CD4-positive, alpha-beta T cell treated with Interleukin-21 for 1 hour (primary cell): ENCODE measurements at regions not wholly inside any gene's neighbourhood (a gene's known extent, or its start where the extent isn't known, plus 50 kb on each side); places are given as distances from the start of the nearest gene placed in this dataset.

Experiments used
- DNase-seq: peaks from one replicate; pipeline ENCODE4 v3.0.0-alpha.2; 2020

GRCh38 chr6:119620846-119621555, 271.4 kb upstream of the MAN1A1 start:
- DNase-seq = no peak

- DNase-seq = no peak
Measured at GRCh38 chr6:119614138-119614537, 264.6 kb upstream of the MAN1A1 start.

- no peak for DNase-seq
Measured at GRCh38 chr6:119612911-119613381, 263.4 kb upstream of the MAN1A1 start.

DNA sequence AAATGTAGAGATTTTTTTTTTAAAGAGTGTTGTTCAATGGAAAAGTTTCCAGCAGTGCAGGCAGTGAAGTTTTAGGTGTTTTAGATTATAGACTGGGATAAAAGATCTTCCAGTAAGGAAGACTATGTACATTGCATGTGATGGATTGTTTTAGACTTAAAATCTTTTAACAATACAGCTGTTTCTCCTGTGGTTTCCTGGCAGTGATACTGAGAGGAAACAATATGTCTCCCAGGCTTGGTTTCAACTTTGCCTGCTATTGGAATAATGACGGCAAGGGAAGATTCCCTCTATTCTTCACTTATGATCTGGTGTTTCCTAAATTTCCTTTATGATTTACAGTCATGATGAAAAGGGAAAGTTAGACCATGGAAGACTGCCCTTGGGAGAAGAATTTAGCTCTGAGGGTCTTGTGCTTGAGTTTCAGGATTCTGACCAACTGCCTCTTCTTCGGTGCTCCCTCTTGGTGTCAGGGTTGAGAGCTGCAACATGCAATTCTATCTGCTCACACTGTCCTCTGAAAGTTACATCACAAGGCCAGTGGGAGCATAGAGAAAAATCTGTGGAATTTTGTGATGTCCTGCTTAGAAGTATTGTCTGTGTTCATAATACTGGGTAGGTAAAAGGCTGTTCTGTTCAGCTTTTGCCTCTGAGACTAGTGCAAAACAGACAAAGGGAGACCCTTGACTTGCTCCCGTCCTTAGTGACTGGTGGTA, 262.8 kb upstream of the MAN1A1 start:
- no peak for DNase-seq

GRCh38 chr6:119610754-119611153, 261.2 kb upstream of the MAN1A1 start:
- no peak for DNase-seq

DNA sequence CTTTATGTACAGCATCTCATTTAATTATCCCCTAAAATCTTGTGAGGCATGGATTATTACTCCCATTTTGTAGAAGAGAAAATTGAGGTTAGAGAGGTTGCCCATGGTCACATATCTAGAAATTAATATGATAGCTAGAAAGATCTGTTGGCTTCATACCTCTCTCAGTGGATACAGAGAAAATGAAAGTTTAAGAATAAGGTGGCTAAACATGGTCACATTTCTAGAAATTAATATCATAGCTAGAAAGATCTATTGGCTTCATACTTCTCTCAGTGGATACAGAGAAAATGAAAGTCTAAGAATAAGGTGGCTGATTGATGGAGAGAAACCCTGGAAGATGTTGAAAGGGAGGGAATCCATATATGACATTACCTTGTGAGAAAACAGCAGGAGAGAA, 260.7 kb upstream of the MAN1A1 start:
- DNase-seq = no peak

DNA sequence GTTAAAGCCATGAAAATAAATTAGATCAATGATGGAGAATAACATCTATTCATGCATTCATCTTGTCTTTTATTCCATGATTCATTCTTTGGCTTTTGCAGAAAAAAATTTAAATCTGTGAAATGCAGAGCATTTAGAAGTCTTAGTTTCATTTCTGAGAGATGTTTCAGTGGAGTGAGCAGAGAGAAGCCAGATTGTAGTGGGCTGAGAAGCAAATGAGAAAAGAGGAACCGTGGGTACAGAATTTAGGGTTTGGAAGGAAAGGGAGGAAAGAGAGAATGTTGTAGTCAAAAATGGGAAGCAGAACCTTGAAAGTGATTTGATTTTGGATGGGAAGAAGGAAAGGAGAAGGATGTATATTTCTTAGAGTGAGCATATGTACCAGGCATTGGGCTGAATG, 260.3 kb upstream of the MAN1A1 start:
- DNase-seq = no peak

GRCh38 chr6:119608994-119609393, 259.4 kb upstream of the MAN1A1 start:
- no peak for DNase-seq

GRCh38 chr6:119604124-119604523, 254.6 kb upstream of the MAN1A1 start:
- no peak for DNase-seq

- no peak for DNase-seq
Measured at GRCh38 chr6:119603501-119603900, 253.9 kb upstream of the MAN1A1 start.

DNA sequence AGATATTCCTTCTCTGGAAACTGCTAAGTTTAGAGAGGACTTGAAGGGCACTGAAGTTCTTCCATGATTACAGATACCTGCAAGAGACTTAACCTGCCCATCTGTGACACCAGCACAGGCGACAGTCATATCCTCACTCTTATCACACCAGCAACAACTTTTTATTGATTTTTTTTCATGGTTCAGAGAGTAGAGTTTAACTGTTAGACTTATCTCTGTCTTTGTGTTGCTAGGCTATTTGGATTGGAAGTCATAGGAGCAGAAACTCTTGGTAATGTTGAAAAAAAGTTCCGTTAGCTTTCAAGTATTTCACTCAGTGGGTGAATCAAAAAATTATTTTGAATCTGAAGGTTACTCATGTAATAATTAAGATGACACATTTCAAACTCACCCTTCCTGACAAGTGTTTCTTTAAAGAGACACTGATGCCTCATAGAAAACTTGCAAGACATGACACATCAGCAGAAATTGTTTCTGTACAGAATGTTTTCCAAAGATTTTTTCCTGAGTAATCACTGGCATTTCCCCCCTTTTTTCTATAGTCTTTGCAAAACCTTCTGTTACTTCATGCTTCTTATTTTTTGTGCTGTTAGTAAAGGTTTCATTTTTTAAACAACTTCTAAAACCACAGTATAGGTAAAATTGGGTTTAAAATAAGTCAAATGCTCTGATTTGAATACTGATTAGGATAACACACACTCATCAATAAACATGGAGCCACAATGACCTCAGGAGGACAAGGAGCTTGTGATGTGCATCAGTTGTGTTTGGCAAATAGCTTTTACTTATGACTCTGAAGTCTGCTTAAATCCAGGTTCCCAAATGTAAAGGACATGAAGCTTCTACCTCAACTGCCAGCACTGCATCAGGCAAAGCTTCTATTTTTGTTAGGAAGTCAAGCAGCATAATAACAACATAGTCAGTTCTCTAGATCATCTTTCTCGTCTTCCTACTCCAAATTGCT, 252.9 kb upstream of the MAN1A1 start:
- no peak for DNase-seq

DNA sequence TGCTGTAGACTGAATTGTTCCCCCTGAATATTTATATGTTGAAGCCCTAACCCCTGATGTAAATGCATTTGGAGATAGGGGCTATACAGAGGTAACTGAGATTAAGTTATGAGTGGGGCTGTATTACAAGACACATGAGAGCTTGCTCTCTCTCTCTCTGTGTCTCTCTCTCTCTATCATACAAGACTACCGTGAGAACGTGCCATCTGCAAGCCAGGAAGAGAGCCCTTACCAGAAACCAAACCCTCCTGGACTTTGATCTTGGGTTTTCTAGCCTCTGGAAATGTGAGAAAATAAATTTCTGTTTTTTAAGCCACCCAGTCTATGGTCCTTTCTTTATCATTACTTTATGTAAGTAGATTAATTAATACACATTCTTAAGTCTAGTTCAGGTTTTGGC, 249.3 kb upstream of the MAN1A1 start:
- no peak for DNase-seq

- DNase-seq = no peak
Measured at GRCh38 chr6:119594907-119595306, 245.3 kb upstream of the MAN1A1 start.

DNA sequence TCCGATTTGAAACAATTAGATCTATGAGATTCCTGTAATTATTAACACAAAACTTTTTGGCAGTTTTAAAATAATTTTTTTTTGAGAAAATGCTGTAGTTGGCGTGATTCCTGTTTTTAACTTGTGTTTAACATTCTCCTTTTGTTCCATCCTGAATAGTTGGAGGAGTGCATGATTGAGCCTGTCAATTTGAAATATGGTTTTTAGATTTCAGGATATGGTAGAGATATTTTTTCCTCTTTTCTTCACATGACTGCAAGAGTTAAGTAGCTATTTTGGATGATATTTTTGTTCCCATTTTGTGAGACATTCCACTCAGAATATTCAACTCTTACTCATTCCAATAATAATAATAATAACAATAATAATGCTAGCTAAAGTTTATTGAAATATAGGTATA, 241.7 kb upstream of the MAN1A1 start:
- DNase-seq = no peak

- DNase-seq = no peak
Measured at GRCh38 chr6:119590066-119590465, 240.5 kb upstream of the MAN1A1 start.

DNA sequence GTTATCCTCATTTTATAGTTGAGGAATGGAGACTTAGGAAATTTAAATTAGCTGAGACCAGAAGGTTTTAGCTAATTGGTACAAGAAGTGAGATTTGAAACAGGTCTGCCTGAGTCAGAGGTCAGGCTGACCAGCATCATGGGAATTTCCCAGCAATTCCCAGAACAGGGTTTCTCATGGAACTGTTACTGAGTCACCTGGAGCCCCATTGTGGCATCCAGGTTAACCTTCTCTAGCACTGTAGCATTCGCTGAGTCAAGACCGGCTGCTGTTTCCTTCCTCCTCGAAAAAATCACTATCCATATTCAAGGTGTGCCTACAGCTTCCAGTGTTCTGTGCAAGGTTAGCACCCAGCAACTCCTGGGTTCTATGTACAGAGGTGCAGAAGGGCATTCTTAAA, 238.0 kb upstream of the MAN1A1 start:
- no peak for DNase-seq

GRCh38 chr6:119586250-119586882, 236.8 kb upstream of the MAN1A1 start:
- DNase-seq = no peak

DNA sequence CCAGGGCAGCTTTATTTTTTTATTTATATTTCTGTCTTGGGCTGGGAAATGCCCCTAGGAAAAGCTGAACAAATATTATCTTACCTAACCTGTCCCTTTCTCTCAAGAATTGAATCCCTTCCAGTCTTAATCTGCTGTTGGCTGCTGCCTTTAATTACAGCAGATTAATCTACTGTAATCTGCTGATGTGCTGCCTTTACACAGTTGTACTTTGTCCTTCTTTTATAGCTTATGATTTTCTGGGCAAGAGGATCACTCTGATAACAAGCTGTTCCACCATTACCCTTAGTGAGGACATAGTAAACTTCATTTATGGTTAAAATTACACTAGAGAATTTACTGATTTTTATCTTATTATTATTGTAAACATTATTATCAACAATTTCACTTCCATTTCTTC, 234.5 kb upstream of the MAN1A1 start:
- no peak for DNase-seq

DNA sequence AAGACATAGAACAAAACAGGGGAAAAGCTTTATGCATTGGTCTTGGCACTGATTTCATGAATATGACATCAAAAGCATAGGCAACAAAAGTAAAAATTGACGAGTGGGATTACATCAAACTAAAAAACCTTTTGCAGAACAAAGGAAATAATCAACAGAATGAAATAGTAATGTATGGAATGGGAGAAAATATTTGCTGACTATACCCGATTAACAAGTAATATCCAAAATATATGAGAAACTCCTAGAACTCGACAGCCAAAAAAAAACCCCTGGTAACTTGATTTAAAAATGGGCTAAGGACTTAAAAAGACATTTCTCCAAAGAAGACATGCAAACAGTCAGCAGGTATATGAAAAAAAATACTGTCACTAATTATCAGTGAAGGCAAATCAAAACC, 231.7 kb upstream of the MAN1A1 start:
- no peak for DNase-seq

DNA sequence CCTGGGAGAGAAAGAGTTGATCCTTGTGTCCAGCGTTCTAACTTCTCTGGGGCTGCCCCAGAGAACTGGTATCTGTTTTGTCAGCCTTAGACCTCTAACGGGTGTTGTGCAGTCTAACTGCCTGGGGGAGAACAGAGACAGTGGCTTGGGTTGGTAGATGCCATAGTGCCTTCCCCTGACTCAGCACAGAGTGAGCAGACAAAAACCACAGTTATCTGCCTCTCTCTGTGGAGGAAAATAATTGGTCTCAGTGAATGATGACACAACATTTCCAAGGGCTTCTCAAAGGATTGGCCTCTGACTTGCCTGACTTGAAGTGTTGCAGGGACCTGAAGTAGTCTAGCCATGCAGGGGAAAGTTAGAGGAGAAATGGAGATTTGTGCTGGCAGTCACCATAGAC, 226.2 kb upstream of the MAN1A1 start:
- DNase-seq = no peak

- no peak for DNase-seq
Measured at GRCh38 chr6:119568580-119568979, 219.0 kb upstream of the MAN1A1 start.

- no peak for DNase-seq
Measured at GRCh38 chr6:119566546-119567260, 217.1 kb upstream of the MAN1A1 start.
